BE2C (cell line): ENCODE measurements at regions not wholly inside any gene's neighbourhood (a gene's known extent, or its start where the extent isn't known, plus 50 kb on each side); places are given as distances from the start of the nearest gene placed in this dataset.
"Not testable (repeated sequence)": the region's sequence is repeated elsewhere in the genome, so short reads cannot be mapped to it uniquely, and the experiment has no call there.

Source experiments
- DNase-seq: peaks from one replicate; pipeline ENCODE4 v3.0.0-alpha.2; 2020
- H3K27me3 ChIP-seq: fragments of 250-450 bp; sonication (Bioruptor Pico); 2 replicates; pipeline ENCODE4 v1.5.1; 2020; ENCODE audit warnings: mild to moderate bottlenecking
- H3K36me3 ChIP-seq: fragments of 250-450 bp; sonication (Bioruptor Pico); 2 replicates; pipeline ENCODE4 v1.5.1; 2020; ENCODE audit warnings: mild to moderate bottlenecking
- H3K4me1 ChIP-seq: fragments of 250-450 bp; sonication (Bioruptor Pico); 2 replicates; pipeline ENCODE4 v1.5.1; 2020
- H3K4me3 ChIP-seq: 2 replicates; pipeline ENCODE4 v1.5.1; 2011; ENCODE audit warnings: low read depth, low read length
- H3K9me3 ChIP-seq: fragments of 250-450 bp; sonication (Bioruptor Pico); 2 replicates; pipeline ENCODE4 v1.5.1; 2020
- CTCF ChIP-seq: IDR thresholded peaks from 2 replicates; pipeline ENCODE4 v1.5.1; 2012; ENCODE audit warnings: mild to moderate bottlenecking, low read depth, low read length

- DNase-seq, H3K4me1 ChIP-seq, H3K9me3 ChIP-seq, H3K36me3 ChIP-seq, H3K27me3 ChIP-seq, H3K4me3 ChIP-seq: not testable (repeated sequence)
Observed at GRCh38 chr15:32242780-32243528, 160.1 kb downstream of the GOLGA8K start.

GRCh38 chr15:32227410-32228114 lies 175.5 kb downstream of the GOLGA8K start:
- DNase-seq, H3K27me3 ChIP-seq, H3K4me3 ChIP-seq, H3K36me3 ChIP-seq, H3K9me3 ChIP-seq, H3K4me1 ChIP-seq: not testable (repeated sequence)

- no peak for DNase-seq
- Histone ChIP-seq H3K9me3 (no peaks in the 10 kb centered on the region), H3K27me3 (no peaks in the 10 kb centered on the region), H3K36me3 (no peaks in the 10 kb centered on the region), H3K4me1 (peaks cover 11% of the 10 kb centered on the region), H3K4me3 (no peak overlapping the region)
- no peak for TF ChIP-seq CTCF
Observed at GRCh38 chr15:32222716-32223115, 180.4 kb downstream of the GOLGA8K start.
